GM19397 (cell line): ENCODE measurements at regions not wholly inside any gene's neighbourhood (a gene's known extent, or its start where the extent isn't known, plus 50 kb on each side); places are given as distances from the start of the nearest gene placed in this dataset.

Source experiments
- ATAC-seq: cut with Tn5 transposase; IDR thresholded peaks from one replicate; pipeline ENCODE4 v1.9.1; 2021; ENCODE audit warnings: mild to moderate bottlenecking, moderate library complexity; ENCODE audit not compliant: unreplicated experiment

DNA sequence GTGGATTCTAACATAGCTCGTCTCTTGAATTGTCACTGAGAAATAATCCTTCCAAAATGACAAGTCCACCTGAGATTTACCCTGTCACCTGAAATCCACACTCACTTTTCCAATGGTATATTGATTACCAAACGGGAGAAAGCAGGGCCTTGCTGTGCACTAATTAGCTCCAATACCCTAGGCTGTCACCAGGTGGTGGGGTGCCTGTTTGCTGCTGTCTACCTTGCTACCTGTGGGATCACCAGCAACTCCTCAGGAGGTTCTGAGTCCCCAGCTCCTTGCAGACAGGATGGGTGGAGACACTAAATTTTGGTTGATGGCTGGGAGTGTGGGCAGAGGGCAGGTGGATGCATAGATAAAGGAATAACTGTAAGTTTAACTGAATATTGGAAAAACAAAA is 237.2 kb upstream of the ZNF32 start:
- ATAC-seq: no peak

DNA sequence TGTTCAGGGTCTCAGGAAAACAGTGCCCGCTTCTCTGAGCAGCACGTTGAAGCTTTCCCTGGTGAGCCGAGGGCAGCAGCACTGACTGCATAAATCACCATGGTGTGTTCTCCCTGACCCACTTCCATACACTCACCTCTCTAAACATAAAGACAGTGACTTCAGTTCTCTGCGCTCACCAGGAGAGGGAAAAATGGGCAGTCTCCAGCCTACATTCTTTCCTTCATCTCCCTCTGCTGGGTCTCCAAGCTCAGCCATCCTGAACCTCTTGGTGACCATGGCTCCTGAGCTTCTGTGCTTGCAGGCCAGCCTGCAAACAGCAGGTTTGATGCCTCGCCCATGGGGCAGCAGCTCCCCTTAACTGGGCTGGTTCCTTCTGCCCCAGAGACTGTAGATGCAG is 236.6 kb upstream of the ZNF32 start:
- no peak for ATAC-seq

DNA sequence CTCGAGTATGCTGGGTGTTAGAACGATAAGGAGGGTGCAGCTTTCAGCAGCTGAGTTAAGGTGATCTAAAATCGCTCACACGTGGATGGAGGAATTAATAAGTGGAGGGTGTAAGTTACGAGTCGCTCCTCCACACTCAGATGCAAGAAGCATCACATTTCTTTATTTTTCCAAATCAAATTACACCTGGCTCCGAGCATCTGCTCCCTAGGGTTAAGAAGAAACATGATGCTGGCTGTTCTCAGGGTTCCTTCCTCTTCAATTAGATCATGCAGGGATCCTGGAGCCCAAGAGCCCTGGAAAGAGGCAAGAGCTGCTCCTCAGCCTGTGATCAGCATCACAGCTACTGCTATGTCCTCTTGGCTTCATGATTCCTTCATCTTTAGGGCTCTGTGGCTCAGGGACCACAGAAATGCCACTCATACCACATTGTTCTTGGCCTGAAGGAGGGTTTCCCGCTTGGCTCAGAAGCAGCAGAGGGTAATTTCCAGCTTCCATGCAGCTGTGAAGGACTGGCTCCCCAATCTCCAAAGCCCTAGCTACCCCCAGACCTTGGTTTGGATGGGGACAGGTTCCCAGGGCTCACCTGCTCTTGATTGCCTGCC is 235.9 kb upstream of the ZNF32 start:
- ATAC-seq: no peak

DNA sequence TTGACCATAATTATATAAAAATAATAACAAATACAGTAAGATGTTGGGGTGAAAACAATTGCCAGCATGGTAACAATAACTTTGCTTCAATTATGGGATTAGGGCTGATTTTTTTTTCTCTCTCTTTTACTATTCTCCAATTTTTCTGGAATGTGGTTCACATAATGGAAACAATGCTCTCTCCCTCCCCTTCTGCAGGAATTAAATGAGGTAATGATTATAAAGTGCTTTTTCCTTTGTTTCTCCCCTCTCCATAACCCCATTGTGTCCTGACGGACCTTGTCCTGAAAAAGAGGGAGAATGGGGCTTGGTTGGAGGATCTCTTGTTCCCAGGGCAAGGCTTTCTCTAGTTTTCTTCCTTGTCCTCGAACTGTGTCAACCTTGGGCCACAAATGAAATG is 234.0 kb upstream of the ZNF32 start:
- no peak for ATAC-seq

DNA sequence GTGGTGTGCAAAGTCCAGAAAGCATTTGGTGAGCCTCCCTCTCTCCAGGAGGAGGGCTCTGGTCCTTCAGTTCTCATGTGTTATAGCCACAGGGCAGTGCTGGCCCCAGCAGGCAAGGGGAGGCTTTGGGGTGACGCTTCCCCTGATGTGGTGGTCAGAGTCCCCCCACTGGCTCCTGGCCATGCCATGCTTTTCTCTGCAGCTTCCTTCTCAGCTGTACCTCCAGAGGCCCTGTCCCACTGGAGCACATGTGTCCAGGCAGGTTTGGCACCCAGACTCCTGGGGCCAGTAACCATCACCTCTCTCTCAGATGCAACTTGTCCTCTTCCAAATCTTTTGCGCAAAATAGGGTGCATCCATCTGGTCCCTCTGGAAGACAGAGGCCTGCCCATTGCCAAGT is 233.0 kb upstream of the ZNF32 start:
- ATAC-seq: no peak

DNA sequence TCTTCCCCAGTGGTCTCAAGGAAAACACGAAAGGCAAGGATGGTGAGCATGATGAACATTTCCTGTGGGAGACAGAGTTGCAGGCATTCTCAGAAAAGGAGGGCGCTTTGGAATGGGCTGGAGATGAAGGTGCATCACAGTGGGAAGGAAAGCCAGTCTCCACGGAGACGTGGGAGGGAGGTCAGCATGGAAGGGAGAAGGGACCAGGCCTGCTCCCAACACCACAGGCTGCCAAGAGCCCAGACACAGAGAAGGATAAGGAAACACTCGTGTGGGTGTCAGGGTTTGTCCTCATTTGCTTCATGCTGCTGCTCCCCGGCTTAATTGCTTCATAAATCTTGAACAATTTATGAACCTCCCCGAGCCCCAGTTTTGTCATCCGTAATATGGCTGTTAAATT is 231.5 kb upstream of the ZNF32 start:
- no peak for ATAC-seq

DNA sequence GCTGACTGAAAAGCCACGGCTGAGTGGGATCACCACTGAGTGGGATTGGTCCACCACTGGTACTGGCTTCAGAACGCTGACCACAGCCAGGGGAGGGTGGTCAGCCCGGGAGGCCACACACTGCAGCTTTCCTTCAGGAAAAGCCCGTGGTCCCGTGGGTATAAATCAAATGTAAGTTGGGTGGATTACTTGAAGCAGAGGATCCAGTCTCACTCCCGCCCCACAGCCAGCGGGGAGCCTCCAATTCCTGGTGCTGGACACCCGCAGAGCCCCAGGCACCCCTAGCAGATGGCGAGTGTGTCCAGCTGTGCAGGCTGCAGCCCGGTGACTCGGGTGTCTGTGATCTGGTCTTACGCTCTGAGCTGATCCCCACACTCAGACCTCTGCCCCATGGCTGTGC is 231.1 kb upstream of the ZNF32 start:
- no peak for ATAC-seq

DNA sequence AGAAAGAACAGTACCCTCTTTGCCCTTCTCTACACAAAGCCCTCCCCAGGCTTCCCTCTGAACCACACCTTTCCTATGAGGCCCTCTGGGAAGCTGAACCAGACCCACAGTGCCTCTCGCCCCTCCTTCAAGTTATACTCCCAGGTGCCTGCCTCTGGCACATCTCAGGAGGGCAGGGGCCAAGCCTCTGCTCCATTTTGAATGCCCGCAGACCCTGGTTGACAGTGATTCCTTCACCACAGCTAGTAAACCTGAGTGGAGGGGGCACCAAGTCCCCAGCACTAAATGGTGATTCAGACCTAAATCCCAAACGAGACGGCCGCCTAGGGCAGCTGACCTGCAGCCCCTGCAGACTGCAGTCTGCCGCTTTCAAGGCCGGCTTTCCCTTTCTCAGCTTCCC is 230.5 kb upstream of the ZNF32 start:
- no peak for ATAC-seq

DNA sequence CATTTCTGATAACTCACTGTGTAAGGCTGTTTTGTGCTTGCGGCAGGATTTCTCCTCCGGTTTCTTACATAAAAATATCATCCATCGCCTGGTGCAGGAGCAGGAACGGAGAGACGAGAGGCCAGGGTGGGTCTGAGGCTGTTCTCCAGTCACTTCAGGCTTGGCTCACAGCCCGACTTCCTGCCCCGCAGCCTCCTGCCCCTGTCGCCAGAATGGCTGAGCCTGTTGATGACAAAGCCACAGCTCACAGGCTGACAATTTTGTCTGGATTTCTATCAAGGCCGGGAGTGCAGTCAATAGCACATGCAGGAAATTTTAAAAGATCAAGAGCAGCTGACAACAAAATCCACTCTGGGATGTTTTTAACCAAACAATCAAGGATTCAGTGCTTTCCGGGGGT is 229.7 kb upstream of the ZNF32 start:
- ATAC-seq: no peak

DNA sequence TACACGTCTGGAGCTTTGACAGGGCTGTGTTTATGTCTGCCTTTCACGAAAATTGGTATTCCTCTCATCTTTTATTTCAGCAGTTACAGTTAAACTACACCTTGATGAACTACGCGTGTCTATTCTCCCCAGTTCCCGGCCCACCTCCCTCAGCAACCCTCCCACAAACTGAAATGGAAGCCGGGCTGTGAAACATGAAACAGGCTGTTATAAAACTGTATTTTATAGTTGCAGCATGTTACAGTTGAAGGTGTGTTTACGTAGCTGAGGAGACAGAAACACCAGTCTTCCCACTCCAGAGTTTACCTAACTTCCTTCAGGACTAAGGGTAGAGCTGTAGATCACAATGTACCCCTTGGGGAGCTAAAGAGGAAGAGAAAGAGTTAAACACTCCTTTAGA is 228.3 kb upstream of the ZNF32 start:
- no peak for ATAC-seq

DNA sequence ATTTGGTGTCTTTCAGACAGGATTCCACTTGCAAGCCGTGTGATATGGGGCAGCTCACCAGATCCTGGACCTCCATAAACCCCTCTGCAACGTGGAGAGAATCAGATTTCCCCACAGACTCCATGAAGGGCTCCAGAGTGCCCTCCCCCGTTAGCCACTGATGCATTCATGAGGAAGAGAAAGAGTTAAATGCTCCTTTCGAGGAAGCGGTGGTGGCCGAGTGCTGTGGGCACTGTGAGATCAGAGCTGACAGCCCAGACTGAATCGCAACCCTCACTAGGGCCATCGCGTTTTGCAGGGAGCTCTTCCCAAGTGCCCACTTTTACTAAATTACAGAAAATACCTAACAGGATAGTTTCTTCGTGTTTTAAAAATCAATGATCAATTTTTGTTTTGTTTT is 226.3 kb upstream of the ZNF32 start:
- ATAC-seq: no peak

DNA sequence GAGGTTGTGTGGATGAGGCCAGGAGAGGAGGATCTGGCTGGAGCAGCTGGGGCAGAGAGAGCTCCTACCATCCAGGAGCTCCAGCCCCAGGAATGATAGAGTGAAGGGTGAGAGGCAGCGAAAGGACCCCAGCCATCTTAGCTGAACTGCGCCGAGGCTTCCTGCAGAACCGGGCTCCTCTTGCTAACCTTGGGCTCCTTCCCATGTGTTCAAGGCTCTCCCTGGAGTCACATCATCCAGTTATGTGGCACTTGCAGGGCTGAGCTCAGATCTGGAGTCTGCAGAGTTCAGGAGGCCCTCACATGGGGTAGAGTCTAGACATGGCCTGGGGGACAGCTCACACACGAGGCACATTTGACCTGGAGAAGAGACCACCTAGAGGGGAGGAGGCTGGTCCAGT is 225.0 kb upstream of the ZNF32 start:
- ATAC-seq: no peak

DNA sequence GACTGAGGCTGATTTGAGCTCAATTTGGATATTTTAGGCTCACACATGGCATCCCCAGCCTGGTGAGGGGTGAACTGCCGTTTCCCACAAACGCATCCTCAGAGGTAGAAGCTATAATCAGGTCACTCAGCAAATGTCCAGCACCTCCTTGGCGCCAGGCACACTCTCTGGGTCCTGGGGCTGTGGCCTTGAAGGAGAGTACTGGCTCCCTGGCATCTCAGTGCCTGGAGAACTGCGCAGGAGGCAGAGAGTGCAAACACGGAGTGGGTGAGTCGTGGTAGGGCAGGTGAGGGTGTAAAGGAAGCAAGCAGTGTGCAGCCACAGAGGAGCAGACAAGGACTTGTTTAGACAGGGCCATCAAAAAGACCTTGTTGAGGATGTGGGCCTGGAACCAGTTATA is 224.0 kb upstream of the ZNF32 start:
- ATAC-seq: no peak

DNA sequence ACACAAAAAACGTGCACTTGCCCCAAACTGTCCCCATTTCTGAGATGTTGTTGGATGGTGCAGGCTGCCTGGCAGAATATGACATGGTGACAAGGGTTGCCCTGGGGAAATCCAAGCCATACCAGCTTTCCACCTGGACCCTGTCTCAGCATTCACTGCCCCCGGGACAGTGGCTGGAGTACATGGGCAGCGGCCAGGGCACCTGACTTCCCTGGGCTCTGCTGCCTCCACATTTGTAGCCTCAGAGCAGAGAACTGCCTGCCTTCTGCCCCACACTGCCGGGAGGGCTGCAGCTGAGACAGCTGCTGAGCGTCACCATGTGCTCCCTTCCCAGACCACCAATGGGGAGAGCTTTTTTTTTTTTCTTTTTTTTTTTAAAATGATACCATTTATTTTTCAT is 222.9 kb upstream of the ZNF32 start:
- ATAC-seq: no peak

DNA sequence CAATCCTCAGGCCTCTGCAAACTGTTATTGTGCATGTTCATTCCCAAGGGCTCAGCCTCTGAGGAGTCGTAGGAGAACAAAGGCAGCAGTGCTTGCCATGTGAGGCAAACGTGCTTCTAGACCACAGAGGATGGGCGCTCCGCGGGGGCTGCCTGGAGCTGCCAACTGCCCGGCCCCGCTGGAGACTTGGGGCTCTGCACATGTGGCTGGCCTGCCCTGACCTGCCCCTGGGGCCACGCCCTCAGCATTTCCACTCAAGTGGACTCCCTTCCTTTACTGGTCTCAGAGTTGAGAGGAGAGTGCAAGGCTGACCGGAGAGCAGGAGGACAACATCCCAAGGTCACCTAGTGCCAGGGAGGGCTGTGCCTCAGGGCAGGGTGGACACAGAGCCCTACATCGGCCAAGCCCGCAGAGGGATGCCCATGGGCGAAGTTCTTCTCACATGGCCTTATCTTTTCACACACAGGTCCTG is 222.3 kb upstream of the ZNF32 start:
- no peak for ATAC-seq

DNA sequence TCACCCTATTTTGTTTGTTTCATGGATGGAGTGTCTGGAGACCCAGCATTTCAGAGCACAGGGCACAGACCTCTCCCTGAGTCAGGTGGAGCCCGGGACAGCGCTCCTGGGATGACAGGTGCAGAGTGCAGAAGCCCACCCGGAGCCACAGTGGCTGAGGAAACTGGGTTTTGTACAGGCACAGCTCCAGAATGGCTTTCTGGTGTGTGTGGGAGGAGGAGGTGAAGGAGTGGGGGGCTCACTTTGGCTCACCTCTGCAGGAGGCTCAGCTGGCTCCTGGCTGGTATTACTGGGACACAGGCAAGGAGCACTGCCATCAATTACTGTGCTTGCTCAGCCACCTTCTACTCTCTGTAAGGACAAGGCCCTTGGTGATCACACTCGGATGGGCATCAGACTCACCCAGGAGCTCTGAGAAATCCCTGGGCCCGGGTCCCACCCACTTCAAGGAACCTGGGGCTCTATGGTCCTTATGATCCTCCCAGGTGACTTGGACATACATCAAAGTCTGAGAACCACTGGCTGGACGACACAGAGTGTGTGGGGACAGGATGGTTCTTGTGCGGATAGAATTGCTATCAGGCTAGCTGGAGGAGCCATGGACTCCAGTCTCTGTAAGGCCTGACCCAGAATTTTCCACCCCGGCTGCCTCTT is 221.1 kb upstream of the ZNF32 start:
- ATAC-seq: no peak

DNA sequence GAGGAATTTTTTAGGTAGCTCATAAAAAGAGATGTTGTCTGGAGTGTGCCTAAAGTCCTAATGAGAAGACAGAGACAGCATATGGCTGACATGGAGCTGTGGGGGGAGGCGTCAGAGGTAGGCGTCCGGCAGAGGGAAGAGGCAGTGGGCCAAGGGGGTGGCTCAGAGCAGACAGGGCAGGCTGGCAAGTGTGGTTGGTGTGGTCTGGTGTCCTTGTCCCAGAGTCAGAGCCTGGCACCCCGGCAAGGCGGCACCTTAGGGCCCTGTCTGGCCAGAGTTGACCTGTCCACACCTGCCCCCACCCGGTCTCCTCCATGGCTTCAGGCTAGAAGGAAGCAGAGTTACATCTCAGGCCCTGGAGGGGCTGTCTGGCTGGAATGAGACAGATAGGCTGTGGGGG is 220.3 kb upstream of the ZNF32 start:
- no peak for ATAC-seq

DNA sequence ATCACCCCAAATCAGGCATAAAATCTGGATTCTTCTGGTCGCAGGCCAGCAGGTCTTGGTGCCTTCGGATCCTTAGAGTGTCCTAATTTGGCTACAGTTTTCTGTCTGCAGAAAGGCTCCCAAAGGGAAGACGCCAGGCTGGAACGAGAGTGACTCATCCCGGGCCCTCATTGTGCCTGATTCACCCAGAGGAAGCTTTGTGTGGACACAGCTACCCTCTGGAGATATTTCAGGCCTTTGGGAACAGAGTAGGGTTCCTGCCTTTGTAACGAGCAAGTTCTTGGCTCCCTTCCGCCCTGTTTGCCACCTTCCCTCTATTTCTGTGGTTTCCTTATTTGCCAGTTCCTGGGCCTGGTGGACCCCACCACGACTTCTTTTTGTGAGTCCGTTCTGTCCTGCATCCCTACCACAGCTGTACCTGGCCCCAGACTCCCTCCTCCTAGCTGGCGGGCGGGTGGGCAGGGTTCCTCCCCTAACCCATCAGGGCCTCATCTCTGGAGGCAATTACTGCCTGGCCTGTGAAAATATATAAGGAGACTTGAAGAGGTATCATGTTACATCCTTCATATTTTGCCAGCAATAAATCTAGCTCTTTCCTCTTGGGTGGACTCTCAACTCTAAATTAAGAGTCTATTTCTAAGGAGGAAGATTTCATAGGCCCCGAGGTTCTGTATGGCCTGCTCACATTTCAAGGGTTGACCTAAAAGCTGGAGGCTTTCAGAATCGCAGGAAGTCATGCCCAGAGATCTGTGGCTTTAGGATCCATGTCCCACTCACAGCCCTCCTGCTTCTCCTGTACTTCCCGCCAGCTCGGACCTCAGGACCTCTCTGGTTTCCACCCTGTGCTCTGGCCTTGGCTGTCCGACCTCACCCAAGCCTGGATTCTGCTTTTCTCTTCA is 219.2 kb upstream of the ZNF32 start:
- no peak for ATAC-seq

DNA sequence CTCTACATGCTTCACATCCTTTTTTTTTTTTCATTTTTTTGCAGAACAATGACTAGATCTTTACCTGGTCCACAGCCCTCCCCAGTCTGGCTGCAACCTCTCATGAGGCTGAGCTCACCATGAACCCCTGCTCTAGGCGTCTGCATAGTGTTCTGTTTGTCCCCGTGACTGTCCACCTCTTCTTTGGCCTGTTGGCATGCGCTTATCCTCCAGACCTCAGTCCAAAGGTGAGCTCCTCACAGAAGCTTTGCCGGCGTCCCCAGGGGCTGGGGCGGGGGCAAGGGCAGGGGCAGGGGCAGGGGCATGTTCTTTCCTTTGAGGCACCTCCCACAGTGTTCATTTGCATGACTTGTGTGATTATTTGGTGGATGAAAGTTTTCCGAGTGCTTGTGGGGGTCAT is 218.4 kb upstream of the ZNF32 start:
- ATAC-seq: no peak

DNA sequence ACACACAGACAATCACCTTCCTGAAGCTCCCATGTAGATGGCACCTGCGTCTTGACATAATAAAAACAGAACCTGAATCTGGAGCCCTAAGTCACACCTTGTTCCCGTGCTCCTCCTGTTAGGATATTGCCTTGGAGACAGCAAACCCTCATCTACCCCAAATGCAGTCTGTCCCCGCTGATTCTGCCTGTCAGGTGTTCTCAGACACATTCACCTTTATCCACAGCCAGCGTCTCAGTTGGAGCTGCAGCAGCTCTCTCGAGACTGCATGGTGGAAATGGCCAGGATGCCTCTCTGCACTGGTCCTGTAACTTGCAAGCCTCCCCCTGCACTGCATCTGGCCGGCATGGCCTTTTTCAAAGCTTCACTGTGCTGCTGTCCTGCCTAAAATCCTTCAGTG is 218.0 kb upstream of the ZNF32 start:
- no peak for ATAC-seq

DNA sequence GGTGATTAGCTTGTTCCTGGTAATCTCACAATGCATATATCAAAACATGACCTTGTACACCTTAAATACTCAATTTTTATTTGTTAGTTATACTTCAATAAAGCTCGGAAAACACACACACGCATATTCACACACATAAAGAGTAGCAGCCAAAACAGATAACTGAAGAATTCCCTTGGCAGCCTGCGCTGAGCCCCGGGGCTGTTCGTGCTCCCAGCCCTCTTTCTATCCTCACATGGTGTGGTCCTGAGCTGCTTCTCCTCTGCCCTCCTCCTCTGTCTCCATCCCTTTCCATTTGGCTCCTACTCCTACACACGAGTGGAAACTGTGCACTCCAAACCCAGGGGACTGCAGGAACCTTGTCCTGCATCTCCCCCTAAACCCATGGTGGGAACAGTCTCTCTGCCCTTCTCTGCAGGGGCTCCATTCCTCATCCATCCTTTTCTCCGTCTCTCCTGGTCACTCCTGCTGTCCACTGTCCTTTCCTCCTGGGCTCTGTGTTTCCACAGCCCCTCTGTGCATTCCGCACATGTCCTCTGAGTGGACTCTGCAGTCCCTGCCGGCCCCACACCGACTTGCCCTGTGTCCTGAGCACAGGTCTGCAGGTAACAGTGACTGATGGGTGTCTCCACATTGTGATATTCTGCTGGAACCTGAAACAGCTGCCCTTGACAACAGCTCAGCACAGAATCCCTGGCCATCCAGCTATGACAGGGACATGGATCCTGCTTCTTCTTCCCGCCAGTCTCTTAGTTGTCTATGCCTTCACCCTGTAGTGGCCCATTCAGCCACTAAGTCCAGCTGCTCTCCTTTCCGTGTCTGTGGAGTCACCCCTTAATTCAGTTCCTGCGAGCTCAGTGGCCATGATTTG is 216.8 kb upstream of the ZNF32 start:
- ATAC-seq: no peak
